ENCODE measurements at regions not wholly inside any gene's neighbourhood (a gene's known extent, or its start where the extent isn't known, plus 50 kb on each side); places are given as distances from the start of the nearest gene placed in this dataset.

DNA sequence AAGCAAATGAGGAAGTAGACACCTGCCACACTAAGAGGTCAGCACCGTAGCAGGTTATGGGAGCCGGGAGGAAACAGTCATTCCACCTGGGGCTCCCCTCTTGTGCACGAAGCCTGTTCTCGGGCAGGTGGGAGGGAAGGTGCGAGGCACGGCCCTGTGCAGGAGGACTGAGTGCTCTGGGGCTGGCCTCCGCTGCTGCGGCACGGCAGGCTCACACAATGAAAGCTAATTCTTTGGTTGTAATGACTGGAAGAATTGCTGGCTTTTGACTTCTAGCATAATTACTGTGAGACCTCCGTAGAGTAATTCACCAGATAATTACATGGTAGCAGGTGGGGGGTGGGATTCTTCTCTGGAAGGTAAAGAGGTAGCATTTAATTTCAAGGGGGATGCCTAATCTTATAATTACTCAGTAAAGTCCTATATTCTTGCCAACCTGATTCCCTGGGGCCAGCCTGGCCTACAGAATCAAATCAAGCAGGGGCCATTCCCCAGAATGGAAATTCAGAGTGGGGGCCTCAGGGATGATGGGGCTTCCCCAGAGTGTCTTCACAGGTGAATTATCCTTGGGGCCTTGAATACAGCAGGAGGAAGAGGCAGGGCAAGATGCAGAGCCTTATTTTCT lies 129.1 kb downstream of the TPRA1 start:
- no peaks in the 10 kb centered on the region for H3K9me3 ChIP-seq (ENCODE audit: low read length)
- no peaks in the 10 kb centered on the region for H3K9me2 ChIP-seq (ENCODE audit: insufficient read depth, low read length)
- no peak overlapping the region for H3K4me3 ChIP-seq (ENCODE audit: low read length)
- H3K27me3 ChIP-seq (ENCODE audit: insufficient read depth, low read depth, low read length), result no peaks in the 10 kb centered on the region
- H4K20me1 ChIP-seq (ENCODE audit: insufficient read depth), result no peaks in the 10 kb centered on the region
- peak overlapping the region; percentile 4 for H3K9ac ChIP-seq (ENCODE audit: low read length)
- H3K4me2 ChIP-seq (ENCODE audit: low read length), result no peak overlapping the region
- peaks cover 3% of the 10 kb centered on the region for H3F3A ChIP-seq (ENCODE audit: insufficient read depth, low read length, poor library complexity, severe bottlenecking)
- H3K36me3 ChIP-seq (ENCODE audit: insufficient read depth, low read length), result no peaks in the 10 kb centered on the region
- no peak overlapping the region for H2AFZ ChIP-seq (ENCODE audit: low read depth, low read length)
- peak overlapping the region; percentile 21 for H3K27ac ChIP-seq (ENCODE audit: low read length)
- no peaks in the 10 kb centered on the region for H3K79me2 ChIP-seq (replicated peaks; ENCODE audit: insufficient read depth, low read length)
- TF ChIP-seq EZH2 (IDR thresholded peaks at IDR 0.05; ENCODE audit: borderline replicate concordance, insufficient read depth, low read length, poor library complexity, severe bottlenecking), result no peak
- TF ChIP-seq, protein P1, sequence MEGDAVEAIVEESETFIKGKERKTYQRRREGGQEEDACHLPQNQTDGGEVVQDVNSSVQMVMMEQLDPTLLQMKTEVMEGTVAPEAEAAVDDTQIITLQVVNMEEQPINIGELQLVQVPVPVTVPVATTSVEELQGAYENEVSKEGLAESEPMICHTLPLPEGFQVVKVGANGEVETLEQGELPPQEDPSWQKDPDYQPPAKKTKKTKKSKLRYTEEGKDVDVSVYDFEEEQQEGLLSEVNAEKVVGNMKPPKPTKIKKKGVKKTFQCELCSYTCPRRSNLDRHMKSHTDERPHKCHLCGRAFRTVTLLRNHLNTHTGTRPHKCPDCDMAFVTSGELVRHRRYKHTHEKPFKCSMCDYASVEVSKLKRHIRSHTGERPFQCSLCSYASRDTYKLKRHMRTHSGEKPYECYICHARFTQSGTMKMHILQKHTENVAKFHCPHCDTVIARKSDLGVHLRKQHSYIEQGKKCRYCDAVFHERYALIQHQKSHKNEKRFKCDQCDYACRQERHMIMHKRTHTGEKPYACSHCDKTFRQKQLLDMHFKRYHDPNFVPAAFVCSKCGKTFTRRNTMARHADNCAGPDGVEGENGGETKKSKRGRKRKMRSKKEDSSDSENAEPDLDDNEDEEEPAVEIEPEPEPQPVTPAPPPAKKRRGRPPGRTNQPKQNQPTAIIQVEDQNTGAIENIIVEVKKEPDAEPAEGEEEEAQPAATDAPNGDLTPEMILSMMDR (IDR thresholded peaks at IDR 0.05; ENCODE audit: poor library complexity, severe bottlenecking), result no peak
- TF ChIP-seq RAD21 (conservative IDR thresholded peaks at IDR 0.05), result no peak
- TF ChIP-seq TAF1 (IDR thresholded peaks at IDR 0.05; ENCODE audit: low read depth), result no peak
- TF ChIP-seq, protein P2, sequence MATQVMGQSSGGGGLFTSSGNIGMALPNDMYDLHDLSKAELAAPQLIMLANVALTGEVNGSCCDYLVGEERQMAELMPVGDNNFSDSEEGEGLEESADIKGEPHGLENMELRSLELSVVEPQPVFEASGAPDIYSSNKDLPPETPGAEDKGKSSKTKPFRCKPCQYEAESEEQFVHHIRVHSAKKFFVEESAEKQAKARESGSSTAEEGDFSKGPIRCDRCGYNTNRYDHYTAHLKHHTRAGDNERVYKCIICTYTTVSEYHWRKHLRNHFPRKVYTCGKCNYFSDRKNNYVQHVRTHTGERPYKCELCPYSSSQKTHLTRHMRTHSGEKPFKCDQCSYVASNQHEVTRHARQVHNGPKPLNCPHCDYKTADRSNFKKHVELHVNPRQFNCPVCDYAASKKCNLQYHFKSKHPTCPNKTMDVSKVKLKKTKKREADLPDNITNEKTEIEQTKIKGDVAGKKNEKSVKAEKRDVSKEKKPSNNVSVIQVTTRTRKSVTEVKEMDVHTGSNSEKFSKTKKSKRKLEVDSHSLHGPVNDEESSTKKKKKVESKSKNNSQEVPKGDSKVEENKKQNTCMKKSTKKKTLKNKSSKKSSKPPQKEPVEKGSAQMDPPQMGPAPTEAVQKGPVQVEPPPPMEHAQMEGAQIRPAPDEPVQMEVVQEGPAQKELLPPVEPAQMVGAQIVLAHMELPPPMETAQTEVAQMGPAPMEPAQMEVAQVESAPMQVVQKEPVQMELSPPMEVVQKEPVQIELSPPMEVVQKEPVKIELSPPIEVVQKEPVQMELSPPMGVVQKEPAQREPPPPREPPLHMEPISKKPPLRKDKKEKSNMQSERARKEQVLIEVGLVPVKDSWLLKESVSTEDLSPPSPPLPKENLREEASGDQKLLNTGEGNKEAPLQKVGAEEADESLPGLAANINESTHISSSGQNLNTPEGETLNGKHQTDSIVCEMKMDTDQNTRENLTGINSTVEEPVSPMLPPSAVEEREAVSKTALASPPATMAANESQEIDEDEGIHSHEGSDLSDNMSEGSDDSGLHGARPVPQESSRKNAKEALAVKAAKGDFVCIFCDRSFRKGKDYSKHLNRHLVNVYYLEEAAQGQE (IDR thresholded peaks at IDR 0.05; ENCODE audit: borderline replicate concordance), result no peak
- no peak for TF ChIP-seq POLR2AphosphoS5 (IDR thresholded peaks at IDR 0.05)
- TF ChIP-seq SMC3 (conservative IDR thresholded peaks at IDR 0.05; ENCODE audit: poor library complexity), result no peak

DNA sequence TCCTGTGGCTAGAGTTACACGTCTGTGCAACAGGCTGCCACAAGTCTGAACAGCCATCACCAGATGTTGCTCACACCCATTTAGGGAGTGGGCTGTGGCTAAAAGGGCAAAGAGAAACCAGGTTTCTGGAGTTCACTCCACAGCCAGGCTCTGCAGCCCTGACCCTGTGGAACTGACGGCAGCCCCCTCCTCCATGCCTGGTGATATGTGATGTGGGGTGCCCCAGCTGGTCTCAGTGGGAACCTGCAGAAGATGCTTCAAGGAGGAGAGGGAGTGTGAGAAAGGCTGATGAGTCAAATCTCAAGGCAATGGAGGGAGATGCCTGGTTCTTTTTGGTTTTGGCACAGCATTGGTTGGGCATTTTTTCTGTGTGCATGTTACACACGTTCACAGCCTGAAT lies 130.6 kb downstream of the TPRA1 start:
- H3K9ac ChIP-seq (ENCODE audit: low read length), result no peak overlapping the region
- H3K9me2 ChIP-seq (ENCODE audit: insufficient read depth, low read length), result no peaks in the 10 kb centered on the region
- TF ChIP-seq POLR2AphosphoS5 (IDR thresholded peaks at IDR 0.05) (no peak), EZH2 (IDR thresholded peaks at IDR 0.05; ENCODE audit: borderline replicate concordance, insufficient read depth, low read length, poor library complexity, severe bottlenecking) (no peak), EP300 (conservative IDR thresholded peaks at IDR 0.05; ENCODE audit: poor library complexity, severe bottlenecking) (no peak), MXI1 (conservative IDR thresholded peaks at IDR 0.05; ENCODE audit: poor library complexity, severe bottlenecking) (no peak), RAD21 (conservative IDR thresholded peaks at IDR 0.05) (no peak), TAF1 (IDR thresholded peaks at IDR 0.05; ENCODE audit: low read depth) (no peak), SMC3 (conservative IDR thresholded peaks at IDR 0.05; ENCODE audit: poor library complexity) (no peak)
- TF ChIP-seq, protein P1 (IDR thresholded peaks at IDR 0.05; ENCODE audit: poor library complexity, severe bottlenecking), result no peak
- TF ChIP-seq, protein P2 (IDR thresholded peaks at IDR 0.05; ENCODE audit: borderline replicate concordance), result no peak
- no peak overlapping the region for H3K4me3 ChIP-seq (ENCODE audit: low read length)
- no peaks in the 10 kb centered on the region for H3K36me3 ChIP-seq (ENCODE audit: insufficient read depth, low read length)
- no peak overlapping the region for H2AFZ ChIP-seq (ENCODE audit: low read depth, low read length)
- H3K4me2 ChIP-seq (ENCODE audit: low read length), result no peak overlapping the region
- H3K79me2 ChIP-seq (replicated peaks; ENCODE audit: insufficient read depth, low read length), result no peaks in the 10 kb centered on the region
- H3F3A ChIP-seq (ENCODE audit: insufficient read depth, low read length, poor library complexity, severe bottlenecking), result peaks cover 3% of the 10 kb centered on the region
- peak overlapping the region; percentile 69 for H3K27ac ChIP-seq (ENCODE audit: low read length)
- peaks cover 3% of the 10 kb centered on the region for H3K27me3 ChIP-seq (ENCODE audit: insufficient read depth, low read depth, low read length)
- no peaks in the 10 kb centered on the region for H4K20me1 ChIP-seq (ENCODE audit: insufficient read depth)
- H3K9me3 ChIP-seq (ENCODE audit: low read length), result no peaks in the 10 kb centered on the region

All from neural cell (in vitro differentiated cells).